Inferior parietal cortex (tissue), 1 donor: ENCODE measurements at regions not wholly inside any gene's neighbourhood (a gene's known extent, or its start where the extent isn't known, plus 50 kb on each side); places are given as distances from the start of the nearest gene placed in this dataset.

ENCODE experiments used
- DNase-seq: peaks from one replicate; pipeline ENCODE4 v3.0.0-alpha.2; 2016; ENCODE audit errors: extremely low spot score

DNA sequence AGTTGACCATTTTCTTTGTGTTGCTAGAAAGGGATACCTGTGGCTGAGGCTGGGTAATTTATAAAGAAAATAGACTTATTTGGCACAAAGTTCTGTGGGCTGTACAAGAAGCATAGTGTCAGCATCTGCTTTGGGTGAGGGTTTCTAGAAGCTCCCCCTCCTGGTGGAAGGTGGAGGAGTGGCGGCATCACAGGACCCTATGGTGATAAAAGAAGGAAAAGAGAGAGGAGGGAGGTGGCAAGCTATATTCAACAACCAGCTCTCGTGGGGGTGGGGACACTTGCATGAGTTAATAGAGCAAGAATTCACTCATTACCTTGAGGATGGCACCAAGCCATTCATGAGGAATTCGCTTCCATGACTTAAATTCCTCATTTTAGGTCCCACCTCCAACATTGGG is 2041.4 kb upstream of the CDH9 start:
- no peak for DNase-seq

DNA sequence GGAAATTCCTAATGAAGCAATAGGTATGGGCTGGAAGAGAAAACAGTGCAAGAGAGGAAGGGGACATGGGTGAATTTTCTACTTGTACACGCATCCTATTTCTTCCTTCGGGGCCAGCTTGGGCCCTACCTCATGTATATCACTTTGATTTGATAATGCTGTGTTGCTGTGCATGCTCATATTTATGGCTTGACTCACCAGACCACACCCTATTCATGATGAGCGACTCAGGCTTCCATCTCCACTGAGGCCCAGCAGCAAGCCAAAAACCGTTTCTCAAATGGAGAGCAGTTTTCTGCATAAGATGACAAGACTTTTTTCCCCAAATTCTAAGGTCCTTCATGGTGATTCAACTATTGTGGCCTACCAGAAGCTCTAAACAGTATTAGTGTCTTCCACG is 2039.1 kb upstream of the CDH9 start:
- no peak for DNase-seq

DNA sequence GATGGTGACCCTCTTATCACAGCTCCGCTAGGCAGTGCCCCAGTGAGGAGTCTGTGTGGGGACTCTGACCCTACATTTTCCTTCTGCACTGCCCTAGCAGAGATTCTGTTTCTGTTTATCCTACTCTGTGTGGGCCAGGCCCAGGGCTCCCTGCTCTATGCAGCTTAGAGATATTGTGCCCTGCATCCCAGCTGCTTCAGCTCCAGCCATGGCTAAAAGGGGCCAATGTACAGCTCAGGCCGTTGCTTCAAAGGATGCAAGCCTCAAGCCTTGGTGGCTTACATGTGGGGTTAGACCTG is 2030.7 kb upstream of the CDH9 start:
- DNase-seq: no peak

DNA sequence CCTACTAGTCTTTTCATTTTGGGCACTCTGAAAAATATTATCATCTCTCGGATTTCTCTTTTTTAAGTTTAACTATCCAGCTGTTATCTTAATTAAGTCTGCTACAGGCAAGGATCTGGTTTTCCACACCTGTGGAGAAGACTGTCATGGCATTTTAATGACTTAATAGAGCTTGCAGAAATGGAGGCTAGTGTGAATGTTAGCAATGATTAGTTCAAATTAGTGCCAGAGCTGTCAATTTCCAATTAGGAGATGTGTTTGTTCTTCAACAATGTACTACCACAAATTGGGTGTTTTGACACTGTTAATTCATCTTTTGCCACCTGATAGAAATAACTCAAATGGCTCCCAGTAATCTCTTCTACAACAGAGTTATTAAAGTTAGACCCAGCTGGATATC is 2023.0 kb upstream of the CDH9 start:
- no peak for DNase-seq

DNA sequence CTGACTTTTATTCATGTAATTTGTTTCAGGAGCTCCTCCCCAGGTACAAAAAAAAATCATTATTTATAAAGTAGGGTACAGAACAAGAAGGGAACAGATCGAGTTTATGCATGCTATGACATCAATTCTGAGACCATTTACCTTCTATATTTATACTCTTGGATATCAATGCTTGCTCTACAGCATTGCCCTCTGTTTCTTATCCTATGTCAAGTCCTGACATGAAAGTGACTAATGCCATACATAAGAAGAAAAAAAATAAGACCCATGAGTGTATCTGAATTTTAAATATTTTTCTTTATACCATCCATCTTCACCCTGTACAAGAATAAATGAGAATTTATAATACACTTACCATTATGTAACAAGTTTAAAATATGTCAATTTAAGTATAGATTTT is 2016.3 kb upstream of the CDH9 start:
- no peak for DNase-seq

DNA sequence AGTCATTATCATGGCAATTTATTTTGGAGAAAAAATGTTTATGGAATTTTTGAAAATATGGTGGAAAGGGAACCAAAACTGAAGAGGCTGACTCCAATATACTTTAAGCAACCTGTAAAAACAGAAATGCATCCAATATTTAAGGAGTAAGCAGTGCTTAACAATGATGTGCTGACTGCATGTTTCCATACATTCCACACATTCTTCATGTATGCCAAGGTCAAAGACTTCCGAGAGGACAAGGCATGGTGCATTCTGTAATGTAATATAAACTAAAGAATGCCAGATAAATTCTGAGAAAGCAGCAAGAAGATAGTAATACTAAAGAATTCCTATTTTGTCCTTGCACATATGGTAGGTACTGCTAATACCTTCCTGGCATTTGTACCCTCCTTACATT is 2015.9 kb upstream of the CDH9 start:
- DNase-seq: no peak

DNA sequence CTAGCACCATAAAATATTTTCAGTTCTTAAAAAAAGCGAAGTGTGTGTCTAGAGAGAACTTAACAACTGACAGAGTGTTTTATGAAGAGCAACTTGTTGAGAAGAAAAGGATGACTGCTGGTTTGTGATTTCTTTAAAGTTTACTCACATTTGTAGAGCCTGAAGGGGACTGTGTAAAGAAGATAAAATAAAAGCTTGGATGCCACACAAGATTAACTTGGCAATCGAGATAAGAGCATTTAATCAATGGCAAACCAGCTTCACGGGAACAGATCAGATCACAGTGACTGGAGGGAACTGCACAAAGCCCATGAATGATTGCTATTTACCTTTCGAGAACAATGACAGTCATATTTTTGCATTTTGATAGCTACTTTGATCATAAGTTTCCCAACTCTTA is 2013.1 kb upstream of the CDH9 start:
- no peak for DNase-seq

DNA sequence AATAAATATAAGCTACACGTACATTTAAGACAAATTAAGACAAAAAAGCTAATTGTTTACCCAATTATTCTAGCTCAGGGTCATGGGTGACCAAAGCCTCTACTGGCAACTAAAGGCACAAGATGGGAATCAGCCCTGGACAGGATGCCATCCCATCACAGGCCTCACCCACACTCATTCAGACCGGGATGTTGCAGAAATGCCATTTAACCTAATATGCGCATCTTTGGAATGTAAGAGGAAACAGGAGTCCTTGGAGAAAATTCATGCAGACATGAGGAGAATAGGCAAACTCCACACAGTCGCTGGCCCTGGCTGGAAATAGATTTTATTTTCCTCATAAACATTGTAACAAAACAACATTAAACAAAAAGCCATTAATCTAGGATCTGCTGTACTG is 2003.8 kb upstream of the CDH9 start:
- no peak for DNase-seq

DNA sequence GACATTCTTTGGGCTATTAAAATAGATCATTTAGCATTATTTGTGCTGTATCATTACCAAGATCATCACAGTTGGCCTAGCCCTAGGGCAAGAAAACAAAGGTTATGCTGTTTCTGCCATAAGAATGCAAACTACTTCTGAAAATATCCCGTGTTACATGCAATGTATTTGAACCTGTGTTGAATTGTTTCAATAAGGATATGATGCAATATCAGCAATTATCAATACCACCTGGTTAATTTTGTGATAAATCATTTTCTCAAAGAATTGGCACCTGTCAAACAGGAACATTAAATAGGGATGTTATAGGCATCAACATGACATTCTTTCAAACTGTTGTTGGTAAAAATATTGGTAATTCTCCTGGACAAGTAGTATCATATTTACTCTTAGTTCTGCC is 2002.0 kb upstream of the CDH9 start:
- no peak for DNase-seq

DNA sequence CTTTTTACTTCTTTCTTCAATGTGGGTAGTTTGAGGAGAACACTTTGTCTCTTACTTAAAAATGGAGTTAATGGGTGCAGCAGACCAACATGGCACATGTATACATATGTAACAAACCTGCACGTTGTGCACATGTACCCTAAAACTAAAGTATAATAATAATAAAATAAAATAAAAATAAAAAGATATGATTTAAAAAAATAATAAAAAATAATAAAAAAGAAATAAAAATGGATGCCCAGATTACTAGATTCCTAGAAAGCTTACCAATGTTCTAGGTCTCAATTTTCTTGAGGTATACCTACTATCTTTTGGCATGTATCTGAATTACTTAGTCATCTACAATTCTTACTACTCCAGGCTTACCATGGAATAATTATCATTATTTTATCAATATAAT is 2001.6 kb upstream of the CDH9 start:
- no peak for DNase-seq

DNA sequence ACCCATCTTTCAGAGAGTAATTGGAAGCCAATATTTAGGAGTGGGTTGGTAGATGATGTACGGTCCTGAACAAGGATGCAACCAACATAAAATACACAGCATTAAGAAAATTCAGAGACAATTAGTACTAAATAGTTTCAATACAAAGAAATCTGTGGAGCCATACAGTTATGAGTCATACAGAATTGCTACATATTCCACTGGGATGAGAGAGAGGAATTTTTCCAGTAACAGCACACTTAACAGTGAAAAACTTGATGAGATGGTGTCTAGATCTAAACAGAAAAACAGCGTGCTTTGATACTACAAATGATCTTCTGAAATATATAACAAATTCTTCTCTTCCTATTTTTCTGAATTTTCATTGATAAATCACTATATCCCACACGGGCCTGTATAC is 1999.3 kb upstream of the CDH9 start:
- DNase-seq: no peak

DNA sequence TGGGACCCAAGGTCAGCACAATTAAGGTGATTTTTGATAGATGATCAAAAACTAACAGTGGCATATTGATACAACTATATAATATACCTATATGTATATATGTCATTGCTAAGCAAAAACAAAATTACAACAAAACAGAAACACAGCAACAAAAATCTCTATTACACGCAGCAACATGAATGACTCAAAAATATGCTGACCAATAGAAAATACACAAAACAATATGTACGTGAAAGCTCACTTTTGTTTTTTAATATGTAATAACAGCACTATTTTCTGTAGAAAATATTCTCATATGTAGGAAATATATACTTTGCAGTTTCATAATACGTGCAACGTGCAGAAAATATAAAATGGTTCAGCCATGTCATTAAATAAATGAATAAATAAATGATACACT is 1985.7 kb upstream of the CDH9 start:
- DNase-seq: no peak

DNA sequence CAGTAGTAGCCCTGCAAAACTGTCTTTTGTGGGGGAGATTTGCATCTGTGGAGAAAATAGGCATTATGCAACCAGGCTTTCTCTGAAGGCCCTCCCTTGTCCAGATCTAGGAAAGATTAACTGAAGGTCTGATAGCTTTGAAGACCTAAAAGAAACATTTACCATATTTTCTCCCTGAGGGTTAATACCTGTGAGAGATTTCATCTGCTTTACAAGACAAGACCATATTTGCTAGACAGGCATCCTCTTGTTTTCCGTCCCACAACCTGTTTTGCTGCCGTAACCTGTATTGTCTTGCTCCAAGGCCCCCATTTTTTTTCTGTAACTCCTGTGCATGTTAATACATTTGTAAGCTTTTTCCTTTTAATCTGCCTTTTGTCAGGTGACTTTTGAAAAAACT is 1985.2 kb upstream of the CDH9 start:
- DNase-seq: no peak

DNA sequence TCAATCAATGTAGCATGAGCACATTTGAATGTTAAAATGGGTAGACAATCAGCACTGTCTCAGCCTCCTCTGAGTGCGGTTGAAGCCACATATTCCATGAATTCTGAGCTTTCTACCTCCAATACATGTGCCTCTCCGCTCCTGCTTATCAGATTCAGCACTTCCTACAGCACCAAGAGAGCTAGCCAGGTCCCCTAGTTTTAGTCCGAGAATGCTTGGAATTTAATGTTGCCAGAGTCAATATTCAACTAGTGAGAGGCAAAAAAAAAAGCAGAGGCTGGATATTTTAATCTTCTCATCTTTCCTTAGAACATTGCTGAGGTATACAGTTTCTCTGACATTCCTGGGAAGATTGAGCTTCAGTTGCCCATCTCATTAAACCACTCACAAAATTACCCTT is 1979.1 kb upstream of the CDH9 start:
- no peak for DNase-seq

DNA sequence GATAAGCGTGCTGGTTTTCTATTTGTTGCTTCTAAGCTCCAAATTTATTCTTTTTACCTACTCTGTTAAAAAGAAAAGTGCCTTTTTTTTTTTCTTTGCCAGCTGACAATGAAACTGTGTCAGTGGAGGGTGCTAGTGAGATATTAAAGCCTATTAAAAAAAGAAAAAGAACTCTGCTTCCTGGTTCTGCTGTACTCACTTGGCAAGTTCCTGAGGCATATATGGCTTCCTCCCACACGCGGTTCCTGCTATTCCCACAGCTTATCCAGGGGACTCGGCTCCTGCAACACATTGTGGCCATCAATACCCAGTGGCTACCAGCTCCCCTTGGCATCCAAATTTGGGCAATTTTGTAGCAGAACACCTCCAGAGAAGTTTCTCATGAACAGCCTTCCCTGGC is 1977.7 kb upstream of the CDH9 start:
- DNase-seq: no peak

DNA sequence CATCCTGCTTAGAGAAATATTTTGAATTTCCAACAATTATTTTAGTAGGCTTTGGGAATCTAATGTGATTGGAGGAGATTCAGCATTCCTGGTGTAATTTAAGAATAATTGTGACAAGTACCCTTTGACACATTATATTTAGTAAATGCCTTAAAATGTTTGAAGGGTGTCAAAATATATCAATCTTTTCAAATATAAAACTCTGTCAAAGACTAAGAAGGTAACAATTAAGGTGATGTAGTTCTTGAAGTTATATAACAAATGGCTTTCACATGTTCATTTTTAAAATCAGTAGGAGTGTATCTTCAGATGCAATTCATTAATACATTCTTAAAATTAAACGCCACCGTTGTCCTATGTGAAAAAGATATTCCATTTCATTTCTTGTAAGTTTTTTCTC is 1977.1 kb upstream of the CDH9 start:
- no peak for DNase-seq

DNA sequence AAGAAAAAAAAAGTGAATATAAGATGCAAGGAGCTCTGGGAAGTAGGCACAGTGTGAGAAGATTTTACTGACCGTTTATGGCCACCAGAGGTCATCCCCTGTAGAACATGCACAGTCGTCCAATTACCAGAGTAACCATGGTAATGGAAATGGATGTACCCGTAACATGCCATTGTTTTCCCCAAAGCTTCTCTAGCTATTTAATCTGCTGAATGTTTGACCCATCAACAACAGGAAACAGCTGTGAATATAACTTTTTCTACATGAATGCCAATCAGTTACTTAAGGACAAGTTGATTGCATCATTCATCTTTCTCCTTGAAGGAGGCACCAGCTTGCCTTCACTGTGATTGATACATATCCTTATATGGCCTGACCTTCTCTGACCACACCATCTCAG is 1967.0 kb upstream of the CDH9 start:
- no peak for DNase-seq

DNA sequence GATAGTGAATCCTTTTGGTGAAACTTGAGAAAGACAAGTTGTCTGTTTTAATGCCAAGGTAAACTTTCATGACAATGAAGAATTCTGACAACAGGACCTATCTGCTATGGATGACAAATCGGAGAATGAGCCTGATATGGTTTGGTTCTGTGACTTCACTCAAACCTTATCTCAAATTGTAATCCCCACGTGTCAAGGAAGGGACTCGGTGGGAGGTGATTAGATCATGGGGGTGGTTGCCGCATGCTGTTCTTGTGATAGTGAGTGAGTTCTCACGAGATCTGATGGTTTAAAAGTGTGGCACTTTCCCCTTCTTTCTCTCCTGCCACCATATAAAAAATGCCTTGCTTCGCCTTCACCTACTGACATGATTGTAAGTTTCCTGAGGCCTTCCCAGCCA is 1964.1 kb upstream of the CDH9 start:
- no peak for DNase-seq

DNA sequence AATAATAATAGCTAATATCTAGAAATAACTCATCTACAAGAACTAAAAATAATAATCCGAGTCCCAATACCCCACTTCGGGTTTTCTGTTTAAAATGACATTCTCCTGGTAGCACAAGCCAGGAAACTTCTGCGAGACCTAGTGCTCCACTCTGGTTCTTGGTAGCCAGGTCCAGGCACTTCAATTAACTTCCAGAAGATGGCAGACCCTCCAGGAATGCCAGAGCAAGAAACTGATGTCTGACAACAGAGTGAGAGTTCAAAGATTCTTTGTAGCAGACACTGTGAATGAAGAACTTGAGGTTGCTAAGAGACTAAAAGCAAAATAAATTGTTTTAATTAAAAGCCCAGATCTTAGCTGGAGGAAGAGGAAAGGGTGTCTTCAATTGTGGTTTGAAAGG is 1963.3 kb upstream of the CDH9 start:
- DNase-seq: no peak

DNA sequence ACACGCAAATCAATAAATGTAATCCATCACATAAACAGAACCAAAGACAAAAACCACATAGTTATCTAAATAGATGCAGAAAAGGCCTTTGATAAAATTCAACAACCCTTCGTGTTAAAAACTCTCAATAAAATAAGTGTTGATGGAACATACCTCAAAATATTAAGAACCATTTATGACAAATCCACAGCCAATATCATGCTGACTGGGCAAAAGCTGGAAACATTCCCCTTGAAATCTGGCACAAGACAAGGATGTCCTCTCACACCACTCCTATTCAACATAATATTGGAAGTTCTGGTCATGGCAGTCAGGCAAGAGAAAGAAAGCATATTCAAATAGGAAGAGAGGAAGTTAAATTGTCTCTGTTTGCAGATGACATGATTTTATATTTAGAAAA is 1946.3 kb upstream of the CDH9 start:
- DNase-seq: no peak

DNA sequence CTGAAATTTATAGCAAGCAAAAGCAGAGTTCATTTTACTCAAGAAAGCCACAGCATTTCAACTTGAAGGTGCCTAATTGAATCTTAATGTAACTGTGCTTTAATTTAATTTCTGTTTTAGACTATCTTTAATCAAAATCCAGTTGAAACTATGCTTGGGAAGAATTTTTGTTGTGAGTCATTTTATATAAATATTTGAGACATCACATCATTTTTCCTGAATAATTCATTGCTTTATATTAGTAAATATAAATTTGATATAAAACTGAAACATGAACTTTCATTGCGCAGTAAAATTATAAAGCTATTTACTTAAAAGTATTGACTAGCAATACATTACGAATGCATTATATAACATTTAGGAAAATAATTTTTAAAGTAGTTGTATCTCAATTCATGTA is 1937.1 kb upstream of the CDH9 start:
- no peak for DNase-seq

DNA sequence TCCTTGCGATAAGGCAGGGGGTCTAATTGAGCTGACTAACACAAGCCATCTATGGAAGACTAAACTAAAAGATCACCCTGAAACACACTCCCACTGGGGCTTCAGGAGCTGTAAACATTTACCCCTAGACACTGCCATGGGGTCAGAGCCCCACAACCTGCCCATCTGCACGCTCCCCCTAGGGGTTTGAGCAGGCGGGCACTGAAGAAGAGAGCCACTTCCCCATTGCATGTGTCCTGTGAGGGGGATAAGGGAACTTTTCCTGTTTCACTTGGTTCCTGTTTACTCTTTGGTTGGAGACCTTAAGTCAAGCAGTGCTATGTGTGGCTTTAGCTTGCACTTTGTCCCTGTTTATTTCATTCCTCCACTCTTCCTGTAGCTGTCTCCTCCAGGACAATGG is 1929.5 kb upstream of the CDH9 start:
- DNase-seq: no peak

DNA sequence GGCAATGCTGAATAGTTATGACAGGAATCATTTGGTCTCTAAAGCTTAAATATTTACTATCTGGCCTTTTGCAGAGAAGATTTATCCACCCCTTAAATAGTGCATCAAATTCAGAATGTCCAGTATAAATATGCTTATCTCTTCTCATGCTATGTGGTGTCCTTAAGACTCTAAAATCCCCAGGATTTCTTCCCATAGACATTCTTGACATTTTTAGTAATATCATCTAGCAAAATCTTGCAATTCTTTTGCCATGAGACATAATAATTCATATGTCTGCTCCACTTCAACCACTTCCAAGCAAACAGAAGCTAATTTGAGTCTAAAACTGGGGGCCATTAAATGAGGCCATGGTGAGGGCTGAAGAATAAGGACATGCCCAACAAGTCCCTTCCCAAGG is 1923.4 kb upstream of the CDH9 start:
- DNase-seq: no peak

DNA sequence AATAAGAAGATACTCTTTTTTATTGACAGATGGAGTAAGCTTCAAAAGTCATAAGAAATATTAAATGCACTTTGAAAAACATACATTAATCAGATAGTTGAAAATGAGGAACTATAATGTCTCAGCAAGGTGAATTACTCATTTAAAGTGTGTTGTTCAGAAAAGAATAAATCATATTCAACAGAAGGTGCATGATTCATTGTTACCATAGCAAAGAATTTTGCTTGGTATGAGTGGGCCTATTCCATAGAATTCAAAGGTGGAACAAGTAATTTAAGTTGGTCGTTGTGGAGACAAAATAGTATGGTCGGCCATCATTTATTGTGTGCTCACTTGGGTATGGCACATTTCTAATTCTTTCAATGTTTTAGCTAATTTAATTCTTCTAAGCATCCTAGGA is 1920.2 kb upstream of the CDH9 start:
- DNase-seq: no peak

DNA sequence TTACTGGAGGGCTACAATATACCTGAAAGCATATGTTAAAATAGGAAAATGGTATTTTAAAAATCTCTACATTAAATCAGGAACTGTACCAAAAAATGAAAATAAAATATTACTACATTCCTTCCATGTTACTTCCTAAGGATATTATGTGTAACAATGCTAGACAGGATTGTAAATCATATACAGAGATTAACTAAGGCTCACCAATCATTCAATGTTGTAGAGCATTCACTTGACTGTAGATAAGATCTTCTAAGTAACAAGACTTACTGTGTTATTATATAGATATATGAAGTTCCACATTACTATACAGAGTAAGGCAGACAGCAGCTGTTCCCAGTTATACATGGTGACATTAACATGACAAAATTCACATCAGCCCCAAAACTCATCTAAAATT is 1919.1 kb upstream of the CDH9 start:
- DNase-seq: no peak

DNA sequence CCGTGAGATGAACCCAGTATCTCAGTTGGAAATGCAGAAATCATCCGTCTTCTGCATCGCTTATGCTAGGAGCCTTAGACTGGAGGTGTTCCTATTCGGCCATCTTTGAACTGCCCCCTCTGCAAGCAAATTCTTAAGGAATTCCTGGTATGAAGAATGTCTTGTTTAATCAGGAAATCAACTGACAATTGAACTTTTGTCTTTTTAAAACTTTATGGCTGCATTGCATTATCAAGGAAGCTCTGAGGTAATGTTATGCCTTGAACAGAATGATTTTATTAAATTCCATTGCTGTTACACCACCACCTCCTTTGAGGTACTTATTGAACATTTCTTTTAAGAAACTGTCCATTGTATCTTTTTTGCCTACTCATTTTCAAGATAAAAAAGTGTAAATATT is 1915.7 kb upstream of the CDH9 start:
- no peak for DNase-seq
